ENCODE measurements at regions not wholly inside any gene's neighbourhood (a gene's known extent, or its start where the extent isn't known, plus 50 kb on each side); places are given as distances from the start of the nearest gene placed in this dataset.

- TF ChIP-seq RAD21 (IDR thresholded peaks at IDR 0.05; ENCODE audit: low read depth), result no peak
- TF ChIP-seq REST (IDR thresholded peaks at IDR 0.05; ENCODE audit: low read depth), result no peak
- no peak for TF ChIP-seq EGR1 (IDR thresholded peaks at IDR 0.05)
- TF ChIP-seq ZBTB7A (IDR thresholded peaks at IDR 0.05; ENCODE audit: low read depth), result no peak
- TF ChIP-seq EP300 (IDR thresholded peaks at IDR 0.05; ENCODE audit: borderline replicate concordance), result no peak
- no peak for TF ChIP-seq YY1 (IDR thresholded peaks at IDR 0.05; ENCODE audit: low read depth)
Observed at GRCh38 chr7:79534128-79534527, 80.7 kb upstream of the MAGI2 start.

Data from Ishikawa (cell line).